Gastroesophageal sphincter (tissue), 4 donors: ENCODE measurements at regions not wholly inside any gene's neighbourhood (a gene's known extent, or its start where the extent isn't known, plus 50 kb on each side); places are given as distances from the start of the nearest gene placed in this dataset.
A peak's percentile ranks its signal among the peaks of the same experiment; 100 is the strongest.
"Not testable (repeated sequence)": the region's sequence is repeated elsewhere in the genome, so short reads cannot be mapped to it uniquely, and the experiment has no call there.

Experiments used
- ATAC-seq: fragments of 150-250 bp; one replicate; pipeline ENCODE4 v1.9.1; 2016; ENCODE audit warnings: mild to moderate bottlenecking, moderate library complexity
- H3K27ac ChIP-seq, 4 donors: fragments of 200-600 bp; sonication (generic) in 3 of 4; 1 replicate in 3 of 4; 2 replicates in 1 of 4; pipeline ENCODE4 v1.5.1; 2016 to 2019
- H3K27me3 ChIP-seq: fragments of 200-600 bp; sonication (generic); one replicate; pipeline ENCODE4 v1.5.1; 2019
- H3K36me3 ChIP-seq, 2 donors: fragments of 200-600 bp; sonication (generic); one replicate each; pipeline ENCODE4 v1.5.1; 2019; ENCODE audit warnings: control low read depth in 1 of 2
- H3K4me1 ChIP-seq, 3 donors: fragments of 200-600 bp; sonication (generic); 1 replicate in 2 of 3; 2 replicates in 1 of 3; pipeline ENCODE4 v1.5.1; 2016 to 2019; ENCODE audit warnings: control low read depth in 2 of 3
- H3K4me3 ChIP-seq, 2 donors: fragments of 200-600 bp; sonication (generic); one replicate each; pipeline ENCODE4 v1.5.1; 2019; ENCODE audit warnings: mild to moderate bottlenecking in 1 of 2, moderate library complexity in 1 of 2
- H3K9me3 ChIP-seq, 3 donors: fragments of 200-600 bp; sonication (generic); one replicate each; pipeline ENCODE4 v1.5.1; 2017 to 2019; ENCODE audit warnings: control low read depth in 2 of 3
- EP300 ChIP-seq: sonication (generic); formaldehyde crosslinking; IDR thresholded peaks from one replicate; pipeline ENCODE4 v1.6.1; 2017; ENCODE audit warnings: antibody characterized with exemption, mild to moderate bottlenecking
- POLR2A ChIP-seq, 2 donors: fragments of 450-650 bp; IDR thresholded peaks; one replicate each; pipeline ENCODE4 v1.6.1; 2017; ENCODE audit warnings: antibody characterized with exemption in 2 of 2, mild to moderate bottlenecking in 2 of 2, moderate library complexity in 1 of 2
- POLR2AphosphoS5 ChIP-seq: sonication (generic); formaldehyde crosslinking; IDR thresholded peaks from one replicate; pipeline ENCODE4 v1.6.1; 2017; ENCODE audit warnings: antibody characterized with exemption
- WGBS, 2 donors: methylation state at CpG; one replicate each; pipeline ENCODE4 v1.1.5; 2018; ENCODE audit warnings: low coverage in 1 of 2; 5-methylcytosine and 5-hydroxymethylcytosine counted together
- TF ChIP-seq, protein P1 (sequence below), 4 experiments: fragments of 200-600 bp in 2 of 4; fragments of 450-650 bp in 2 of 4; sonication (generic) in 1 of 4; IDR thresholded peaks; one replicate each; pipeline ENCODE4 v1.5.1; 2017 to 2019; ENCODE audit warnings: antibody characterized with exemption in 4 of 4, mild to moderate bottlenecking in 2 of 4, moderate library complexity in 2 of 4

DNA sequence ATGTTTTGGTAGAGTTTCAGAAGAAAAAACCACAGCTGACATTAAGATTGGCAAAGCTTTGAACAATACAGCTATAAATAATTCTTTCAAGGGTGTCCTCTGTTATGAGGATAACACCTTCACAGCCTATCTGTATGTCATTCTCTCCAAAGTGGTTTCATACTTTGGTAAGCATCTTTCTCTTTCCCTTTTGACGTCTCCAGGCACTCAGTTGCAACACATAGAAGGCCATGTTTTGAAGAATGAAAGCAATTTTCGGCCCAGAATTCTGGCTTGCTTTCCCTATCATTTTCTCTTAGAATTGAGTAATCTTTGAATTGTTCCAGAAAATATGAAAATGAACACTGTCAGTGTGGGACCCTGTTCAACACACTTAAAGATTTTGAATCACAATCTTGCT is 200.0 kb upstream of the CBLB start:
- TF ChIP-seq POLR2AphosphoS5 (no peak), EP300 (no peak), POLR2A (IDR thresholded peaks at IDR 0.05) (no peak)
- TF ChIP-seq, protein P1, sequence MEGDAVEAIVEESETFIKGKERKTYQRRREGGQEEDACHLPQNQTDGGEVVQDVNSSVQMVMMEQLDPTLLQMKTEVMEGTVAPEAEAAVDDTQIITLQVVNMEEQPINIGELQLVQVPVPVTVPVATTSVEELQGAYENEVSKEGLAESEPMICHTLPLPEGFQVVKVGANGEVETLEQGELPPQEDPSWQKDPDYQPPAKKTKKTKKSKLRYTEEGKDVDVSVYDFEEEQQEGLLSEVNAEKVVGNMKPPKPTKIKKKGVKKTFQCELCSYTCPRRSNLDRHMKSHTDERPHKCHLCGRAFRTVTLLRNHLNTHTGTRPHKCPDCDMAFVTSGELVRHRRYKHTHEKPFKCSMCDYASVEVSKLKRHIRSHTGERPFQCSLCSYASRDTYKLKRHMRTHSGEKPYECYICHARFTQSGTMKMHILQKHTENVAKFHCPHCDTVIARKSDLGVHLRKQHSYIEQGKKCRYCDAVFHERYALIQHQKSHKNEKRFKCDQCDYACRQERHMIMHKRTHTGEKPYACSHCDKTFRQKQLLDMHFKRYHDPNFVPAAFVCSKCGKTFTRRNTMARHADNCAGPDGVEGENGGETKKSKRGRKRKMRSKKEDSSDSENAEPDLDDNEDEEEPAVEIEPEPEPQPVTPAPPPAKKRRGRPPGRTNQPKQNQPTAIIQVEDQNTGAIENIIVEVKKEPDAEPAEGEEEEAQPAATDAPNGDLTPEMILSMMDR (IDR thresholded peaks at IDR 0.05) = no peak
- peak overlapping the region; percentile 29 to 41 (median 36) for H3K27ac ChIP-seq
- peaks cover 0 to 15% (median 5%) of the 10 kb centered on the region in 3 donors for H3K4me1 ChIP-seq
- H3K27me3 ChIP-seq = no peaks in the 10 kb centered on the region
- H3K9me3 ChIP-seq = no peaks in the 10 kb centered on the region
- no peak overlapping the region for H3K4me3 ChIP-seq
- peak; percentile 75 for ATAC-seq
- H3K36me3 ChIP-seq = no peaks in the 10 kb centered on the region
- 53 to 63% methylated on average over 2 of the region's 2 CpGs for WGBS, 2 donors

DNA sequence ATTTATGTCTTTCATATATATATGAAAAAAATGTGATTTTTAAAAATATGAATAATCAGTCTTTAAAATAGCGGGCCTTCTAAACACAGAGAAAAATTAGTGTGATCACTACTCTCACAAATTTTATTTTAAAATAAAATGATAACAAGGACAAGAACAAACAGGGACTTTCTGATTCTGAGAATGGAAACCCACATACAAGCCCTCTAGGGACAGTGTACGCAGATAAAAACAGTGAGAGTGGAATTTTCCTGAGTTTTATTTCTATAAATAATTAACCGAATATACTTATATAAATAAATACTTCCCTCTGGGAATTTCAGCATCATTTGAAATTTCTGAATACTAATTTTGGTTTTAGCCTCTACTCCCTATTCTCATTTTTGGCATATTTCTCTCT is 201.4 kb upstream of the CBLB start:
- H3K4me1 ChIP-seq = peaks cover 0 to 15% (median 5%) of the 10 kb centered on the region in 3 donors
- 45 to 83% methylated on average over 3 of the region's 3 CpGs for WGBS, 2 donors
- no peaks in the 10 kb centered on the region for H3K9me3 ChIP-seq
- no peak for TF ChIP-seq EP300
- TF ChIP-seq POLR2A (IDR thresholded peaks at IDR 0.05) = no peak
- TF ChIP-seq POLR2AphosphoS5 = no peak
- TF ChIP-seq, protein P1 (IDR thresholded peaks at IDR 0.05) = no peak
- no peak overlapping the region for H3K4me3 ChIP-seq
- H3K36me3 ChIP-seq = no peaks in the 10 kb centered on the region
- H3K27me3 ChIP-seq = no peaks in the 10 kb centered on the region
- H3K27ac ChIP-seq = no peak overlapping the region
- no peak for ATAC-seq

DNA sequence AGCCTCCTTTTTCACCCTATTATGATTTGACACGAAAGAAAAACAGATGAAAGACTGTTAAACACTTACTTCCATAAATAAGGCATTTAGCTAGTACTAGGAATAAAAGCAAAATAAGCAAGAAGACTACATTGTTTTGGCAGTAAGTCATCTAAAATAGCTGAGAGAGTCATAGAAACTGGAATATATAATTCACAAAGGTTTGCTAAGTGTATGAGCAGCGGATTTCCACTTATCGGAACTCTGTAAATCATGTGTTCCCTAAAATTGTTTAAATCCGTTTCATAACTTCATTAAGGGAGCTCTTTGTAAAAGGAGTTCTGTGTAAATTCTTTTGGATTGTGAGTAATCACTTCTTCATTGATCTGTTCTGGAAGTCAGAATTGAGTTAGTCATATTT is 202.5 kb upstream of the CBLB start:
- 53 to 56% methylated on average over 4 of the region's 4 CpGs for WGBS, 2 donors
- no peaks in the 10 kb centered on the region for H3K36me3 ChIP-seq
- H3K27ac ChIP-seq = no peak overlapping the region
- no peaks in the 10 kb centered on the region for H3K27me3 ChIP-seq
- H3K4me1 ChIP-seq = peaks cover 0 to 15% (median 5%) of the 10 kb centered on the region in 3 donors
- TF ChIP-seq, protein P1 (IDR thresholded peaks at IDR 0.05) = no peak
- TF ChIP-seq POLR2AphosphoS5 (no peak), POLR2A (IDR thresholded peaks at IDR 0.05) (no peak), EP300 (no peak)
- no peak overlapping the region for H3K4me3 ChIP-seq
- H3K9me3 ChIP-seq = no peaks in the 10 kb centered on the region
- no peak for ATAC-seq

DNA sequence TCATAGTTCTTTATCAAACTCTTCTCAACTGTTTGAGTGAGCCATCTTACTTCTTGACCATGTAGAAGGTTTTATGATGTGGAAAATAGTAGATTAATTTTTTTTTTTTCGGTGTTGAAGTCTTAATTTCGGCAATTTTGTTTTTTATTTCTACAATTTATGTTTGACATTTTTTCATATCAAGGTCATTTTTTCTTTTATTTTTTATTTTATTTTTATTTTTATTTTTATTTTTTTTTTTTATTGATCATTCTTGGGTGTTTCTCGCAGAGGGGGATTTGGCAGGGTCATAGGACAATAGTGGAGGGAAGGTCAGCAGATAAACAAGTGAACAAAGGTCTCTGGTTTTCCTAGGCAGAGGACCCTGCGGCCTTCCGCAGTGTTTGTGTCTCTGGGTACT is 203.8 kb upstream of the CBLB start:
- peaks cover 0 to 15% (median 5%) of the 10 kb centered on the region in 3 donors for H3K4me1 ChIP-seq
- 89% methylated on average over 2 of the region's 5 CpGs; no CpG with 5 or more reads in 1 of the 2 donors for WGBS, 2 donors
- not testable (repeated sequence) for H3K36me3 ChIP-seq, H3K4me3 ChIP-seq, H3K9me3 ChIP-seq, ATAC-seq, H3K27ac ChIP-seq, H3K27me3 ChIP-seq

DNA sequence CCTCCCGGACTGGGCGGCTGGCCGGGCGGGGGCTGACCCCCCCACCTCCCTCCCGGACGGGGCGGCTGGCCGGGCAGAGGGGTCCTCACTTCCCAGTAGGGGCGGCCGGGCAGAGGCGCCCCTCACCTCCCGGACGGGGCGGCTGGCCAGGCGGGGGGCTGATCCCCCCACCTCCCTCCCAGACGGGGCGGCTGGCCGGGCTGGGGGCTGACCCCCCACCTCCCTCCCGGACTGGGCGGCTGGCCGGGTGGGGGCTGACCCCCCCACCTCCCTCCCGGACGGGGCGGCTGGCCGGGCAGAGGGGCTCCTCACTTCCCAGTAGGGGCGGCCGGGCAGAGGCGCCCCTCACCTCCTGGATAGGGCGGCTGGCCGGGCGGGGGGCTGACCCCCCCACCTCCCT is 205.0 kb upstream of the CBLB start:
- H3K27me3 ChIP-seq, H3K36me3 ChIP-seq, ATAC-seq, H3K27ac ChIP-seq, H3K9me3 ChIP-seq, H3K4me1 ChIP-seq, H3K4me3 ChIP-seq: not testable (repeated sequence)
- WGBS, 2 donors = no CpG with 5 or more reads among the region's 31 CpGs

DNA sequence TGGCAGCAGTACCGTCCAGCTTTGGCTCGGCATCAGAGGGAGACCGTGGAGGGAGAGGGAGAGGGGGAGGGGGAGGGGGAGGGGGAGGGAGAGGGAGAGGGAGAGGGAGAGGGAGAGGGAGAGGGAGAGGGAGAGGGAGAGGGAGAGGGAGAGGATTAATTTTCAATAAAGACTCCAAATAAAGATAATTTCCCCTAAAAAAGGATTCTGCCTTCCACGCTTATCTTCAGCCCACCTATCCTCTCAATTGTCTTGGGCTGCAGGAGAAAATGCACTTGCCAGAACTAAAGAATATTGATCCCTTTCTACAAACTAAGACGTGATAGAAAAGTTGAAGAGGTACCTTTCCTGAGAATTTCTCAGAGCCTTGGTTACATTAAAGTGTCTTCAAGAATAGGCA is 206.9 kb upstream of the CBLB start:
- H3K36me3 ChIP-seq, H3K4me1 ChIP-seq, H3K27ac ChIP-seq, H3K9me3 ChIP-seq, H3K4me3 ChIP-seq, H3K27me3 ChIP-seq, ATAC-seq: not testable (repeated sequence)
- WGBS, 2 donors = 90 to 95% methylated on average over 2 of the region's 5 CpGs

DNA sequence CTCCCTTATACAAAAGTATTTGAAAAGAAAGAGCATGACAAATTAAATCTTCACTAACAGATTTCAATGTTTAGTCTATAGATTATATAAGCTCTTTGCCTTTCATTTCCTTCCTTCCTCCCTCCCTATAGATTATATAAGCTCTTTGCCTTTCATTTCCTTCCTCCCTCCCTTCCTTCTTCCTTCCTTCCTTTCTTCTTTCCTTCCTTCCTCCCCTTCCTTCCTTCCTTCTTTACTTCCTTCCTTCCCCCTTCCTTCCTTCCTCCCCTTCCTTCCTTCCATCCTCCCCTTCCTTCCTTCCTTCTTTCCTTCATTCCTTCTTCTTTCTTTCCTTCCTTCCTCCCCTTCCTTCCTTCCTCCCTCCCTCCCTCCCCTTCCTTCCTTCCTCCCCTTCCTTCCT is 209.8 kb upstream of the CBLB start:
- no peak for ATAC-seq
- peaks cover 0 to 10% (median 0%) of the 10 kb centered on the region in 3 donors for H3K4me1 ChIP-seq
- H3K27me3 ChIP-seq = no peaks in the 10 kb centered on the region
- no peak overlapping the region for H3K27ac ChIP-seq
- H3K36me3 ChIP-seq = no peaks in the 10 kb centered on the region
- TF ChIP-seq, protein P1 (IDR thresholded peaks at IDR 0.05) = no peak
- TF ChIP-seq EP300 = no peak
- TF ChIP-seq POLR2AphosphoS5 = no peak
- no peak for TF ChIP-seq POLR2A (IDR thresholded peaks at IDR 0.05)
- no peak overlapping the region for H3K4me3 ChIP-seq
- no peaks in the 10 kb centered on the region for H3K9me3 ChIP-seq
